Brain microvascular endothelial cell (primary cell): ENCODE measurements at regions not wholly inside any gene's neighbourhood (a gene's known extent, or its start where the extent isn't known, plus 50 kb on each side); places are given as distances from the start of the nearest gene placed in this dataset.

Source experiments
- DNase-seq: peaks from one replicate; pipeline ENCODE4 v3.0.0-alpha.2; 2020
- H3K27ac ChIP-seq: fragments of 250-450 bp; sonication (Bioruptor Pico); 2 replicates; pipeline ENCODE4 v1.5.1; 2020; ENCODE audit warnings: mild to moderate bottlenecking, moderate library complexity
- H3K27me3 ChIP-seq: fragments of 250-450 bp; sonication (Bioruptor Pico); replicated peaks from 2 replicates; pipeline ENCODE4 v1.5.1; 2020; ENCODE audit warnings: mild to moderate bottlenecking
- H3K36me3 ChIP-seq: fragments of 250-450 bp; sonication (Bioruptor Pico); replicated peaks from 2 replicates; pipeline ENCODE4 v1.5.1; 2020; ENCODE audit warnings: mild to moderate bottlenecking
- H3K4me3 ChIP-seq: 2 replicates; pipeline ENCODE4 v1.5.1; 2011; ENCODE audit warnings: low read depth, mild to moderate bottlenecking, control low read depth, low read length, moderate library complexity
- in situ Hi-C: cut with HindIII; loops from 2 replicates; pipeline ENCODE4 v1.10.0; 2017; ENCODE audit warnings: low sequenced_read_pairs, low pct_ligation_motif_present
- TF ChIP-seq, protein P1 (sequence below): IDR thresholded peaks from 2 replicates; pipeline ENCODE4 v1.5.1; 2011; ENCODE audit warnings: low read depth, mild to moderate bottlenecking, moderate library complexity, low read length, control low read depth, inconsistent platforms; ENCODE audit errors: missing control alignments

DNA sequence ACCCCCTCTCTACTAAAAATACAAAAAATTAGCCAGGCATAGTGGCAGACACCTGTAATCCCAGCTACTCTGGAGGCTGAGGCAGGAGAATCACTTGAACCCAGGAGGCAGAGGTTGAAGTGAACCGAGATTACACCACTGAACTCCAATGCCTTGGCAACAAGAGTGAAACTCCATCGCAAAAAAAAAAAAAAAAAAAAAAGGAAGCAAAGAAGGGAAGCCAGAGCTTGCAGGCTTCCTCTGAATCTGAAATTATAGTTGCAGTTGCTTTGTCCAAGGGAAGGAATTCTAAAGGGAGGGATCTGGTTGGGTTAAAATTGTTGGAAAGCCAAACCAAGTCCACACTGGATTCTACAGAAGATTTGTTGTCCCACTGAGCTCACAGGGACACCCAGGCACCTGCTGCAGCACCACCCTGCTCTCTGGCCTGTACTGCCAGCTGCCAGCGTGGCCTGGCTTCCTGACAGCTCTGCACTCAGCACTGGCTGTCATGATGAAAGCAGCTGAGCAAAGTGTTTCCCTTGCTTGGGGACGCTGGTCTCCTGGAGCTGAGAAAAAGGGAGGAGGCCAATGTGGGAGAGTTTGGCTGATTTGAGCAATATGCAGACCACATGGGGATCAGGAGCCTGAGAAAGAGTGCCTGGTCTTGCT lies 88.8 kb upstream of the HES1 start:
- no peaks in the 10 kb centered on the region for H3K36me3 ChIP-seq
- H3K27me3 ChIP-seq: peaks cover 8% of the 10 kb centered on the region
- no peak overlapping the region for H3K27ac ChIP-seq
- H3K4me3 ChIP-seq: no peak overlapping the region
- DNase-seq: no peak
- TF ChIP-seq, protein P1, sequence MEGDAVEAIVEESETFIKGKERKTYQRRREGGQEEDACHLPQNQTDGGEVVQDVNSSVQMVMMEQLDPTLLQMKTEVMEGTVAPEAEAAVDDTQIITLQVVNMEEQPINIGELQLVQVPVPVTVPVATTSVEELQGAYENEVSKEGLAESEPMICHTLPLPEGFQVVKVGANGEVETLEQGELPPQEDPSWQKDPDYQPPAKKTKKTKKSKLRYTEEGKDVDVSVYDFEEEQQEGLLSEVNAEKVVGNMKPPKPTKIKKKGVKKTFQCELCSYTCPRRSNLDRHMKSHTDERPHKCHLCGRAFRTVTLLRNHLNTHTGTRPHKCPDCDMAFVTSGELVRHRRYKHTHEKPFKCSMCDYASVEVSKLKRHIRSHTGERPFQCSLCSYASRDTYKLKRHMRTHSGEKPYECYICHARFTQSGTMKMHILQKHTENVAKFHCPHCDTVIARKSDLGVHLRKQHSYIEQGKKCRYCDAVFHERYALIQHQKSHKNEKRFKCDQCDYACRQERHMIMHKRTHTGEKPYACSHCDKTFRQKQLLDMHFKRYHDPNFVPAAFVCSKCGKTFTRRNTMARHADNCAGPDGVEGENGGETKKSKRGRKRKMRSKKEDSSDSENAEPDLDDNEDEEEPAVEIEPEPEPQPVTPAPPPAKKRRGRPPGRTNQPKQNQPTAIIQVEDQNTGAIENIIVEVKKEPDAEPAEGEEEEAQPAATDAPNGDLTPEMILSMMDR: no peak
- in situ Hi-C loops: no loop called here

DNA sequence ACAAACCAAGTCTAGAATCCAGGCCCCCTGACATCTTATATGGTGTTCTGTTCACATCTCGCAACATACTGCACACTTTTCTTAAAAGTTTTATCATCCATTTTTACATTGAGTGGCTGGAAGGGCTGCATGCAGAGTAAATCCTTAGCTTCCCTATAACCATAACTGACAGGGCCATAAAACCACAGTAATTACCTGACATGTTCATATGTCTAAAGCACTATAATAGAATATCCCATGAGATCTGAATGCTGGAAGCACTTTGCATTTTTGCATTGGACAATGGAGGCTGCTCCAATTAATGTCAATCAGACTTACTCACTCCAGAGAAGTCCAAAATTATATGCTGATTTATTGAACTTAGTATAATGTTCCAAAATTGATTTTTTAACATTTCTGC lies 86.6 kb upstream of the HES1 start:
- Histone ChIP-seq H3K27ac (no peak overlapping the region), H3K27me3 (peaks cover 10% of the 10 kb centered on the region), H3K36me3 (no peaks in the 10 kb centered on the region), H3K4me3 (no peak overlapping the region)
- TF ChIP-seq, protein P1: no peak
- no peak for DNase-seq
- in situ Hi-C loops: no loop called here

DNA sequence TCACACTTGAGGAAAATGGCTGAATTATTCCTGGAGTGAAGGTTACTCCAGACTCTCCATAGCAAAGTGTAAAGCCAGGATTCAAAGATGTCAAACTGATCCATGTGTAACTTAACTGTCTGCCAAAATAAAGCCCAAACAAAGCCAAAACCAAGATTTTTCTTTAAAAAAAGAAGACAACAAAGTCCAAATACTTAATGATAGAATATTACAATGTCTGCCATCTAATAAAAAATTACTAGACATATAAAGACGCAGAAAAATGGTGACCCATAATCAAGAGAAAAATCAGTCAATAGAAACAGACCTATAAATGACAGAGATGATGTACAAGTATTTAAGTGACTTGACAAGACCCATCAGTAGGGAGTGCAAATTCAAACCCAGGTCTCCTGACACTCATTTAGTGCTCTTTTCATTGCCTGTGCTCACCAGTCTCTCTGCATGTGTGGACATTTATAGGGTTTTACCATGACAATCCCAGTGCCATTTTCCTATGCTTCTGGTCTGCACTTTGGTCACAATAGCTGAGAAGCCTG lies 85.1 kb upstream of the HES1 start:
- in situ Hi-C loops: no loop called here
- H3K27me3 ChIP-seq: peaks cover 16% of the 10 kb centered on the region

DNA sequence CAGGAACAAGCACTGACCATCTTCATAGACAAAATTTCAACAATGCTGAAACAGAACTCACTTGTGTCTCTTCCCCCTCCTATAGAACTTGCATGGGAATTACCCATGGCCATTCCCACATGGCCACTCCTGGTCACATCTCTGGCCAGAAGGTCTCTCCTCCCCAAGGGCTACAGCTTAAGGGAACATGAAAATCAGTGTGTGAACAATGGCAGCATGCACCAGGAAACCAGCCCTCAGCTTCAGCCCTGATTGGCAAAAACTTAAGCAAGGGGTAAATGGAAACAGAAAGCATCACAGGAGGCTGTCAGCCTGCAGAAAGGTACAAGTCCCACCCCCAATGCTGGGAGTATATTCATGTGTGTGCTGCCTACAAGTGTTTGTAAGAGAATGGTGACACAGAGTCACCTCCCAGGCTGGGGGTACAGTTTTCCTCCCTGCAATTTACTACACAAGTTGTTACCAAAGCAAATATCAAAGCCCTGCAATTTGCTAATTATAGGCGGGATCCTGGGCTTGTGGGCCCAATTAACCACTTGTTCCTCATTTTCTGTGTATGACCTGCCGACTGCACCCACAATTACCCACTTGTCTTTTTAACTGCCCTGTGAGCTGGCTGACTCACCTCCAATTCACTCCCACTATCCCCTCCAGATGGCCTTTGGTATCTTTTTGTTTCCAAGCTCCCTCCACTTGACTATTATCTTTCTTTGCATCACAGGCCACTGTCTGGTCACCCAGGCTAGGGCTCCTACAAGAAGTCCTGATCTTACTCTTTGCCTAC lies 84.4 kb upstream of the HES1 start:
- in situ Hi-C loops: no loop called here
- H3K27ac ChIP-seq: no peak overlapping the region
- no peak overlapping the region for H3K4me3 ChIP-seq
- H3K36me3 ChIP-seq: no peaks in the 10 kb centered on the region
- peaks cover 14% of the 10 kb centered on the region for H3K27me3 ChIP-seq
- no peak for DNase-seq
- TF ChIP-seq, protein P1: no peak

More for the DNA sequence above, 85.1 kb upstream of the HES1 start:
- no peak for DNase-seq
- H3K36me3 ChIP-seq: no peaks in the 10 kb centered on the region
- no peak overlapping the region for H3K4me3 ChIP-seq
- TF ChIP-seq, protein P1: no peak
- no peak overlapping the region for H3K27ac ChIP-seq

DNA sequence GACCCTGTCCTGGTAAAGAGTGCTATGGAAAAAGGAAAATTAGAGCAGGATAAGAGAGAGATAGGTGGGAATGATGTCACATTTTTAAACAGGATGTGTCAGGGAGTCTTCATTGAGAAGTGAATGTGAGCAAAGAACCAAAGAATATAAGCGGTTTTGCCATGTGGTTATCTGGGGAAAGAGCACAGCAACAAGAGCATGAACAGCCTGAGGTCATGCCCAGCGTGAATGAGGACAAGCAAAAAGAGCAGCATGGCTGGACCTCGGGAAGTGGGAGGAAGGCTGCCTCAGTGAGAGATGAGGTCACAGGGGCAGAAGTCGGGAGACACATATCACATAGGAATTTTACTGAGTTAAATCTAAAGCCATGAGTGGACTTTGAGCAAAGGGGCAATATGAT lies 82.8 kb upstream of the HES1 start:
- H3K27ac ChIP-seq: no peak overlapping the region
- DNase-seq: no peak
- in situ Hi-C loops: no loop called here
- TF ChIP-seq, protein P1: no peak
- H3K36me3 ChIP-seq: no peaks in the 10 kb centered on the region
- no peak overlapping the region for H3K4me3 ChIP-seq
- peaks cover 27% of the 10 kb centered on the region for H3K27me3 ChIP-seq
